Neural progenitor cell (in vitro differentiated cells): ENCODE measurements at regions not wholly inside any gene's neighbourhood (a gene's known extent, or its start where the extent isn't known, plus 50 kb on each side); places are given as distances from the start of the nearest gene placed in this dataset.
"Not testable (repeated sequence)": the region's sequence is repeated elsewhere in the genome, so short reads cannot be mapped to it uniquely, and the experiment has no call there.

ENCODE experiments used
- CTCF ChIP-seq: fragments of 200-600 bp; sonication (generic); IDR thresholded peaks from 2 replicates; pipeline ENCODE4 v1.5.1; 2017; ENCODE audit warnings: antibody characterized with exemption, mild to moderate bottlenecking
- EZH2 ChIP-seq: fragments of 200-600 bp; sonication (generic); IDR thresholded peaks from 2 replicates; pipeline ENCODE4 v1.6.1; 2017; ENCODE audit warnings: antibody characterized with exemption, mild to moderate bottlenecking, moderate library complexity

- TF ChIP-seq CTCF, EZH2: not testable (repeated sequence)
Measured at GRCh38 chr14:105648609-105649535, 122.5 kb downstream of the TMEM121 start.
